GM23248 (cell line): ENCODE measurements at regions not wholly inside any gene's neighbourhood (a gene's known extent, or its start where the extent isn't known, plus 50 kb on each side); places are given as distances from the start of the nearest gene placed in this dataset.

Experiments
- DNase-seq: peaks from one replicate; pipeline ENCODE4 v3.0.0-alpha.2; 2015
- H2AFZ ChIP-seq: fragments of 200-600 bp; sonication (generic); 2 replicates; pipeline ENCODE4 v1.6.1; 2016; ENCODE audit warnings: antibody characterized with exemption
- H3F3A ChIP-seq: fragments of 200-600 bp; sonication (generic); 2 replicates; pipeline ENCODE4 v1.6.1; 2016; ENCODE audit warnings: mild to moderate bottlenecking, antibody characterized with exemption, mixed run types; ENCODE audit not compliant: insufficient read depth
- H3K27ac ChIP-seq: fragments of 200-600 bp; sonication (generic); 2 replicates; pipeline ENCODE4 v1.5.1; 2016; ENCODE audit warnings: mild to moderate bottlenecking
- H3K27me3 ChIP-seq: fragments of 200-600 bp; sonication (generic); replicated peaks from 2 replicates; pipeline ENCODE4 v1.6.1; 2016; ENCODE audit warnings: mild to moderate bottlenecking; ENCODE audit not compliant: insufficient read depth
- H3K36me3 ChIP-seq: fragments of 200-600 bp; sonication (generic); 2 replicates; pipeline ENCODE4 v1.6.1; 2016; ENCODE audit warnings: low read depth, mild to moderate bottlenecking
- H3K4me1 ChIP-seq: fragments of 200-600 bp; sonication (generic); 2 replicates; pipeline ENCODE4 v1.6.1; 2016; ENCODE audit warnings: mild to moderate bottlenecking; ENCODE audit not compliant: insufficient read depth
- H3K4me2 ChIP-seq: fragments of 200-600 bp; sonication (generic); one replicate; pipeline ENCODE4 v1.6.1; 2016; ENCODE audit warnings: mild to moderate bottlenecking; ENCODE audit not compliant: unreplicated experiment
- H3K4me3 ChIP-seq: fragments of 200-600 bp; sonication (generic); 2 replicates; pipeline ENCODE4 v1.5.1; 2016; ENCODE audit warnings: mild to moderate bottlenecking
- H3K79me2 ChIP-seq: fragments of 200-600 bp; sonication (generic); 2 replicates; pipeline ENCODE4 v1.6.1; 2016; ENCODE audit warnings: mild to moderate bottlenecking; ENCODE audit not compliant: insufficient read depth
- H3K9ac ChIP-seq: fragments of 200-600 bp; sonication (generic); 2 replicates; pipeline ENCODE4 v1.6.1; 2016; ENCODE audit warnings: mild to moderate bottlenecking
- H3K9me2 ChIP-seq: fragments of 200-600 bp; sonication (generic); 2 replicates; pipeline ENCODE4 v1.6.1; 2016; ENCODE audit warnings: mixed run types, mild to moderate bottlenecking, moderate library complexity; ENCODE audit not compliant: insufficient read depth
- H3K9me3 ChIP-seq: fragments of 200-600 bp; sonication (generic); one replicate; pipeline ENCODE4 v1.6.1; 2017; ENCODE audit warnings: low read depth
- H4K20me1 ChIP-seq: fragments of 200-600 bp; sonication (generic); 2 replicates; pipeline ENCODE4 v1.6.0; 2016; ENCODE audit not compliant: insufficient read depth
- EZH2 ChIP-seq: fragments of 200-600 bp; sonication (generic); IDR thresholded peaks from 2 replicates; pipeline ENCODE4 v1.6.1; 2018; ENCODE audit warnings: antibody characterized with exemption, mild to moderate bottlenecking; ENCODE audit not compliant: insufficient read depth, poor library complexity, severe bottlenecking
- EZH2phosphoT487 ChIP-seq: fragments of 200-600 bp; sonication (generic); IDR thresholded peaks from 2 replicates; pipeline ENCODE4 v1.6.1; 2018; ENCODE audit warnings: antibody characterized with exemption, moderate library complexity, mild to moderate bottlenecking, low read depth; ENCODE audit not compliant: insufficient read depth
- WGBS, 2 experiments: methylation state at CpG; one replicate each; pipeline ENCODE4 v1.1.6; 2015 to 2017; ENCODE audit warnings: low lambda C conversion rate in 2 of 2, low coverage in 1 of 2; ENCODE audit errors: missing lambda C conversion rate in 2 of 2; 5-methylcytosine and 5-hydroxymethylcytosine counted together
- in situ Hi-C: fragments of 300-500 bp; cut with MboI; formaldehyde crosslinking; loops from 2 replicates; pipeline ENCODE4 v1.15.0; 2020

GRCh38 chr21:36608041-36608896 lies 90.6 kb upstream of the SIM2 start:
- Histone ChIP-seq H3K4me3 (no peak overlapping the region), H3K36me3 (no peaks in the 10 kb centered on the region), H3K9ac (no peak overlapping the region), H3K79me2 (no peaks in the 10 kb centered on the region), H3K27ac (no peak overlapping the region), H3K4me2 (no peak overlapping the region), H4K20me1 (no peaks in the 10 kb centered on the region), H3K4me1 (no peaks in the 10 kb centered on the region), H3K27me3 (peaks cover 41% of the 10 kb centered on the region), H3K9me2 (no peaks in the 10 kb centered on the region), H3F3A (no peaks in the 10 kb centered on the region), H2AFZ (no peak overlapping the region), H3K9me3 (no peaks in the 10 kb centered on the region)
- in situ Hi-C loops: no loop called here
- TF ChIP-seq EZH2phosphoT487 (no peak), EZH2 (no peak)
- 61% methylated on average over 8 of the region's 8 CpGs for WGBS, 2 experiments
- no peak for DNase-seq

GRCh38 chr21:36608897-36609225 lies 90.1 kb upstream of the SIM2 start:
- TF ChIP-seq EZH2 (no peak), EZH2phosphoT487 (no peak)
- H3K27me3 ChIP-seq: peaks cover 45% of the 10 kb centered on the region
- WGBS, 2 experiments: 22 to 29% methylated on average over 1 of the region's 1 CpG
- no peaks in the 10 kb centered on the region for H3K9me2 ChIP-seq
- no peaks in the 10 kb centered on the region for H3K36me3 ChIP-seq
- no peak overlapping the region for H2AFZ ChIP-seq
- H4K20me1 ChIP-seq: no peaks in the 10 kb centered on the region
- H3K79me2 ChIP-seq: no peaks in the 10 kb centered on the region
- DNase-seq: no peak
- H3K4me1 ChIP-seq: no peaks in the 10 kb centered on the region
- no peak overlapping the region for H3K4me3 ChIP-seq
- H3K27ac ChIP-seq: no peak overlapping the region
- no peak overlapping the region for H3K9ac ChIP-seq
- no peaks in the 10 kb centered on the region for H3F3A ChIP-seq
- in situ Hi-C loops: no loop called here
- no peaks in the 10 kb centered on the region for H3K9me3 ChIP-seq
- no peak overlapping the region for H3K4me2 ChIP-seq

GRCh38 chr21:36609654-36610053 lies 89.3 kb upstream of the SIM2 start:
- Histone ChIP-seq H2AFZ (no peak overlapping the region), H4K20me1 (no peaks in the 10 kb centered on the region), H3F3A (no peaks in the 10 kb centered on the region), H3K36me3 (no peaks in the 10 kb centered on the region), H3K4me1 (no peaks in the 10 kb centered on the region), H3K9me3 (no peaks in the 10 kb centered on the region), H3K9ac (no peak overlapping the region), H3K9me2 (no peaks in the 10 kb centered on the region), H3K4me2 (no peak overlapping the region), H3K27ac (no peak overlapping the region), H3K27me3 (peaks cover 53% of the 10 kb centered on the region), H3K79me2 (no peaks in the 10 kb centered on the region), H3K4me3 (no peak overlapping the region)
- in situ Hi-C loops: no loop called here
- no peak for DNase-seq
- TF ChIP-seq EZH2phosphoT487 (no peak), EZH2 (no peak)

GRCh38 chr21:36610201-36610600 lies 88.7 kb upstream of the SIM2 start:
- Histone ChIP-seq H3K36me3 (no peaks in the 10 kb centered on the region), H3K79me2 (no peaks in the 10 kb centered on the region), H3K4me3 (no peak overlapping the region), H3F3A (no peaks in the 10 kb centered on the region), H2AFZ (no peak overlapping the region), H4K20me1 (no peaks in the 10 kb centered on the region), H3K4me1 (no peaks in the 10 kb centered on the region), H3K27me3 (peaks cover 58% of the 10 kb centered on the region), H3K9me3 (no peaks in the 10 kb centered on the region), H3K9me2 (no peaks in the 10 kb centered on the region), H3K27ac (no peak overlapping the region), H3K4me2 (no peak overlapping the region), H3K9ac (no peak overlapping the region)
- WGBS, 2 experiments: 64 to 81% methylated on average over 1 of the region's 1 CpG
- TF ChIP-seq EZH2phosphoT487: no peak
- no peak for DNase-seq
- in situ Hi-C loops: no loop called here

- WGBS, 2 experiments: 47 to 52% methylated on average over 7 of the region's 7 CpGs
- in situ Hi-C loops: no loop called here
- peaks cover 63% of the 10 kb centered on the region for H3K27me3 ChIP-seq
- no peak overlapping the region for H3K4me2 ChIP-seq
- no peaks in the 10 kb centered on the region for H3K36me3 ChIP-seq
- no peak overlapping the region for H2AFZ ChIP-seq
- no peaks in the 10 kb centered on the region for H3K9me2 ChIP-seq
- no peaks in the 10 kb centered on the region for H3F3A ChIP-seq
- H3K27ac ChIP-seq: no peak overlapping the region
- H3K79me2 ChIP-seq: no peaks in the 10 kb centered on the region
- H4K20me1 ChIP-seq: no peaks in the 10 kb centered on the region
- DNase-seq: no peak
- H3K4me1 ChIP-seq: no peaks in the 10 kb centered on the region
- TF ChIP-seq EZH2phosphoT487: no peak
- no peak overlapping the region for H3K9ac ChIP-seq
- H3K4me3 ChIP-seq: no peak overlapping the region
- H3K9me3 ChIP-seq: no peaks in the 10 kb centered on the region
Measured at GRCh38 chr21:36610935-36611334, 88.0 kb upstream of the SIM2 start.
